Lower leg skin (tissue), 4 donors: ENCODE measurements at regions not wholly inside any gene's neighbourhood (a gene's known extent, or its start where the extent isn't known, plus 50 kb on each side); places are given as distances from the start of the nearest gene placed in this dataset.

Source experiments
- DNase-seq, 2 donors: peaks; one replicate each; pipeline ENCODE4 v3.0.0-alpha.2; 2019; ENCODE audit warnings: low spot score in 2 of 2
- H3K4me3 ChIP-seq: fragments of 200-600 bp; sonication (generic); 2 replicates; pipeline ENCODE4 v1.5.1; 2017; ENCODE audit warnings: mild to moderate bottlenecking, low read depth; ENCODE audit not compliant: poor library complexity, severe bottlenecking
- POLR2A ChIP-seq, 2 donors: fragments of 450-650 bp; IDR thresholded peaks; one replicate each; pipeline ENCODE4 v1.6.1; 2016 to 2017; ENCODE audit warnings: antibody characterized with exemption in 2 of 2, mild to moderate bottlenecking in 1 of 2, moderate library complexity in 1 of 2
- WGBS, 2 donors: methylation state at CpG; one replicate each; pipeline ENCODE4 v1.1.5; 2018; 5-methylcytosine and 5-hydroxymethylcytosine counted together
- intact Hi-C: fragments of 100-400 bp; cut with DNase I; formaldehyde crosslinking; loops from one replicate; pipeline ENCODE4 v1.15.0; 2023; ENCODE audit warnings: low total_unique reads
- TF ChIP-seq, protein P1 (sequence below), 3 donors: fragments of 450-650 bp; IDR thresholded peaks; one replicate each; pipeline ENCODE4 v1.5.1; 2016; ENCODE audit warnings: antibody characterized with exemption in 3 of 3, mild to moderate bottlenecking in 3 of 3, moderate library complexity in 2 of 3

DNA sequence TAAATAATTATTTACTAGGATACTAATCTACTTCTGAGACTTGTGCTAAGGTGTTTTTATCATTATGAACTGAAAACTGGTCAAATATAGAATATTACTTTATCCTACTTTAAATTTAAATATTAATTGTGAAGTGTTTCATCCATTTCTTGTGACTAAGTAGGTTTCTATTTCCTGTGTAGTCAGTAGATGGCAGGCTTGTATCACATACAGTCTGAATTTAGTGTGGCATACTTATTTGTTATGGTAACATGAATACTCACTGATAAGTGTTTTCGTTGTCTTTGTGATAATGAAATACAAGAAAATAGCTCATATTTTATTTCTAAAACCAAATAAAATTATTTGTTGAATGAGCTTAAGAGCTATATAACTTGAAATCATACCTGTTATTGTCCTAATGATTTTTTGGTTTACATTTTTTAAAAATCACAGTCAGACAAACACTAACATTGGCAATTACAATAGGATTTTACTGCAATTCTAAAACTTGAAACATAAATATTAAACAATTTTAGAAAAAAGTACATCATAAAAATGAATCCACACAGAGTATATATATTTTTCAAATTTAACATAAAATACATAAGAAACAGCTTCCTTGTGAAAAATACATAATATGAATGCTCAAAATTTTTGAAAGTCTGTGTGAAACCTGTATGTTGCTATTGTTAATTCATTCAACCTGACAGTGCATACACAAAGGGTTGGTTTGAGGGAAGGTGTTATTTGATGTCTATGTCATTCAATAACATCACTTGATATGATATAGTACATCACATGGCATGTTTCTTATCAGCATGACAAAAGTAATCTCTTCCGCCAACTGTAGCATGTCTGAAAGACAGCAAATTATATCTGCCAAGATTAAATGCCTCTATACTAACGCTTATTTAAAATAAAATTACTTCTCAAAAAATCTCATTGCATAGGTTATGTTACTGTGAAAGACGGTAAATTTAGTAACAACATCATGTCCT lies 904.8 kb upstream of the PCDH20 start:
- DNase-seq, result no peak
- intact Hi-C loops, result no loop called here
- WGBS, 2 donors, result 51 to 54% methylated on average over 4 of the region's 4 CpGs
- H3K4me3 ChIP-seq, result no peak overlapping the region
- TF ChIP-seq, protein P1, sequence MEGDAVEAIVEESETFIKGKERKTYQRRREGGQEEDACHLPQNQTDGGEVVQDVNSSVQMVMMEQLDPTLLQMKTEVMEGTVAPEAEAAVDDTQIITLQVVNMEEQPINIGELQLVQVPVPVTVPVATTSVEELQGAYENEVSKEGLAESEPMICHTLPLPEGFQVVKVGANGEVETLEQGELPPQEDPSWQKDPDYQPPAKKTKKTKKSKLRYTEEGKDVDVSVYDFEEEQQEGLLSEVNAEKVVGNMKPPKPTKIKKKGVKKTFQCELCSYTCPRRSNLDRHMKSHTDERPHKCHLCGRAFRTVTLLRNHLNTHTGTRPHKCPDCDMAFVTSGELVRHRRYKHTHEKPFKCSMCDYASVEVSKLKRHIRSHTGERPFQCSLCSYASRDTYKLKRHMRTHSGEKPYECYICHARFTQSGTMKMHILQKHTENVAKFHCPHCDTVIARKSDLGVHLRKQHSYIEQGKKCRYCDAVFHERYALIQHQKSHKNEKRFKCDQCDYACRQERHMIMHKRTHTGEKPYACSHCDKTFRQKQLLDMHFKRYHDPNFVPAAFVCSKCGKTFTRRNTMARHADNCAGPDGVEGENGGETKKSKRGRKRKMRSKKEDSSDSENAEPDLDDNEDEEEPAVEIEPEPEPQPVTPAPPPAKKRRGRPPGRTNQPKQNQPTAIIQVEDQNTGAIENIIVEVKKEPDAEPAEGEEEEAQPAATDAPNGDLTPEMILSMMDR (IDR thresholded peaks at IDR 0.05), result no peak
- TF ChIP-seq POLR2A (IDR thresholded peaks at IDR 0.05), result no peak

DNA sequence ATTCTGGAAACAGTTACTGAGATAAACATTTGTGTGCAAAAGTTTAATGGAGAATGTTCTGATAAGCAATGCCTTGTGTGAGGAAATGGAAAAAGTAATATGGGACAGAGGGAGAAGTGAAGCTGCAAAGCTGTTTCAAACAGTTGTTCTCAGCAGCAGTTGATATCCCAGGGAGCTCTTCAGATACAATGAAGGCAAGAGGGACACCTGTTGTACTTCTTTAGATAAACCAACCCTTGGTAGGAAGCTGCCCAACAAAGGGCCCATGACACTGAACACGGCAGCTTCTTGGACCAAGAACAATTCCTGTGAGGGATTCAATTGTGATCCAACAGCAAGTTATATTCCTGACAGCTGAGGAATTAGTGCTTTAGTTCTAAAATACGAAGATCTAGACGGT lies 894.3 kb upstream of the PCDH20 start:
- H3K4me3 ChIP-seq, result no peak overlapping the region
- no peak for TF ChIP-seq POLR2A (IDR thresholded peaks at IDR 0.05)
- TF ChIP-seq, protein P1 (IDR thresholded peaks at IDR 0.05), result no peak
- intact Hi-C loops, result no loop called here
- WGBS, 2 donors, result 78 to 86% methylated on average over 3 of the region's 3 CpGs
- no peak for DNase-seq

DNA sequence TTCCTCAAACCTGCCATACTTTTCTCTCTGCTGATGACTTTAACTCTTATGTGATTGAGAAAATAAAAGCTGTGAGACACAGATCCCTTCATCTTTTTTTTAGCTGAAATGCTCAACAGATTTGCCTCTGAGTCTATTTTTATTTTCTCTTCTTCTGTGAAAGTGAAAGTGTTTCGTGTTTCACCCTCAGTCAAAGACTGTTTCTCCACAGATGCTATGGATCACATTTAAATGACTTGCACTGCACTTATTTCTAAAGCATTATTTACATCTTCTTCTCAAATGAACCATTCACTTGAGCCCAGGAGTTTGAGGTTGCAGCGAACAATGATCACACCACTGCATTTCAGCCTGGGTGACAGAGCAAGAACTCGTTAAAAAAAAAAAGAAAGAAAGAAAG lies 890.1 kb upstream of the PCDH20 start:
- TF ChIP-seq, protein P1 (IDR thresholded peaks at IDR 0.05), result no peak
- no peak for TF ChIP-seq POLR2A (IDR thresholded peaks at IDR 0.05)
- no peak overlapping the region for H3K4me3 ChIP-seq
- 45 to 83% methylated on average over 3 of the region's 3 CpGs for WGBS, 2 donors
- intact Hi-C loops, result no loop called here
- DNase-seq, result no peak

DNA sequence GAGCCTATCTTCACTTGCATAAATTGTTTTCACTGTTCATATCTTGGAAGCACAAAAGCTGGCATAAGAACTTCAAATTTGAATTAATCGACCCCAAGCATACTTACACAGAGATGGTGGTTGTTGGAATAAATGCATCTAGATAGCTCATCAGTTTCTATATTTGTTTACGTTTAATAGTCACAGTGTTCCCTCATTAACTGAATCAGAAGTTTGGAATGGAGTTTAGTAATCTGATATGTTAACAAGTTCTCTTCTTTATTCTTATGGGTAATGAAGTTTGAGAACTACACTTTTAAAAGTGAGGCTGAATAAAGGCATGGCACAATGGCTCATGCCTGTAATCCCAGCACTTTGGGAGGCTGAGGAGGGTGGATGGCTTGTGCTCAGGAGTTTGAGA lies 886.7 kb upstream of the PCDH20 start:
- TF ChIP-seq, protein P1 (IDR thresholded peaks at IDR 0.05), result no peak
- no peak for TF ChIP-seq POLR2A (IDR thresholded peaks at IDR 0.05)
- 32 to 78% methylated on average over 2 of the region's 2 CpGs for WGBS, 2 donors
- intact Hi-C loops, result no loop called here
- no peak for DNase-seq
- H3K4me3 ChIP-seq, result no peak overlapping the region

DNA sequence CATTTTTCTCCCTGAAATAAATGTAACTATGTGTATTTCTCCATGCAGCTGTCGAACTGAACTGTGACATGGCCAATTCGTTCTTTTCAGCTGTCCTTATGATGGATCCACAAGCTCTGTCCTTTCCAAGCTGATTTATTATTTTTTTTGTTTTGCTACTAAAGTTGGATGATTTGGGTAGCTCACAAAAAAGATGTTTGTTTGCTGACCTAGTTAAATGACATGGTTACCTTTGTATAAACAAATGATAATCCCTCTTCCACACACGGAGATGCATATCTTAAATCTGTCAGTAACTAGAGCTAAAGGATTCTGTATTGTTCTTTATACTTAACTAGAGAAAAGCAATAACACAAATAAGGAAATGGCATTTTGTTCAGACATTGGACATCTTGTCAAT lies 884.3 kb upstream of the PCDH20 start:
- intact Hi-C loops, result no loop called here
- no peak overlapping the region for H3K4me3 ChIP-seq
- TF ChIP-seq POLR2A (IDR thresholded peaks at IDR 0.05), result no peak
- TF ChIP-seq, protein P1 (IDR thresholded peaks at IDR 0.05), result no peak
- no peak for DNase-seq
- WGBS, 2 donors, result 38 to 48% methylated on average over 3 of the region's 3 CpGs
